ENCODE measurements at regions not wholly inside any gene's neighbourhood (a gene's known extent, or its start where the extent isn't known, plus 50 kb on each side); places are given as distances from the start of the nearest gene placed in this dataset.

DNA sequence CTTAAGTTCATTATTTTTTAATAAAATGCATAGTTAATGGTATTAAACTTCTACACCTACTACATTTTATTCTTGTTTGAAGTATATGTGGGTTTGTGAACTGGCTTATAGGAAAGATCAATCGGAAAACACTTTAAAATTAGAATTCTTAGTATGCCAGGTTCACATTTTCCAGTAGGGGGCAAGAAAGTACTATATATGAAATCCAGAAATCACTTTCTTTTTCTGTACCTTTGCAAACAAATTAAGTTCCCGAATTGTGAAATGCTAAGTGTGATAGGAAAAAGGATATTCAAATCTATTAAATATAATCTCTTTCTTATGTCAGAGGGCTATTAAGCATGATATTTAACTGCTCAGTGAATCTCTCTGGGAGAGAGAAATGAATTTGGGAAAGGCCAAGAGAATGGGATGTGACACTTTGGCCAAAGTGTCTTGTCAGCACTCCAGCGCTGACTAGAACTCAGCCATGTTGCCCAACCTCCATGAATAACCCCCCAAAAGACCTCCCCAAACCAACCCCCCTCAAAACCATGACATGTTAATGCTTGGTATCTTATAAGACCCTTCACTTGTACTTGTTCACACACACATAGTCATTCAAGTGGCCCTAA, 122.6 kb upstream of the SLC10A2 start:
- H3K27me3 Mint-ChIP-seq, result peaks cover 0 to 23% (median 3%) of the 10 kb centered on the region in 5 donors
- CTCF ChIA-PET, result interaction anchor here (0.7 kb wide), 1 partner anchor 31 kb away, joined by 3 read pairs; no protein-coding TSS in a partner anchor

DNA sequence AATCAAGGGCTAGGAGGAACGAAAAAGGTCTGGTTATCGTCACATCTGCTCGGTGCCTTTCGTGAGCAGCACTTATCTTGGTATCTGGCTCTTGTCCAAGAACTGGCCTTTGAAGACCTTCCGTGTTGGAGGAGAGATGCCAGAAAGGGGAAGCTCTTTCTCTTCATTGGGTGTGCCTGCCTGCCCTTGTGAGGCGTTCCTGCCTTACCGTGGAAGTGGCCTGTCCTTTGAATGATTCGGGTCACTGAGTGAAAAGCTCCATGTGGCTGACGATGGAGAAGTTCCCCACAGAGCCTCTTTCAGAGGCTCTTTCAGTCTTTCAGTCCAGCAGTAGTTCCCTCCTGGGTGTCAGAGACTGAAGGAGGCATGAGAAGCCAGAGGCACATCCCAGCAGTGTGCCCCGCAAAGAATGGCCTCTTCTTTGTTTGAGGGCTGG, 121.5 kb upstream of the SLC10A2 start:
- H3K4me3 ChIP-seq (ENCODE audit: low read length), result no peak overlapping the region
- Mint-ChIP-seq H3K36me3 (no peaks in the 10 kb centered on the region), H3K4me3 (no peak overlapping the region), H3K9me3 (peaks cover 0 to 3% (median 0%) of the 10 kb centered on the region in 11 donors), H3K4me1 (no peaks in the 10 kb centered on the region), H3K27ac (no peak overlapping the region), H3K27me3 (peaks cover 0 to 23% (median 3%) of the 10 kb centered on the region in 5 donors)
- no peak for DNase-seq
- ATAC-seq, result no peak
- H3K27ac ChIP-seq (ENCODE audit: low read depth, low read length), result no peak overlapping the region
- POLR2A ChIA-PET, result no interaction called here
- intact Hi-C loops (cut with micrococcal nuclease), result no loop called here
- no peaks in the 10 kb centered on the region for H3K27me3 ChIP-seq (ENCODE audit: control insufficient read depth in 2 of 2, insufficient read depth in 2 of 2, low read length in 2 of 2)
- H3K36me3 ChIP-seq (ENCODE audit: control insufficient read depth in 2 of 3, insufficient read depth in 3 of 3, low read length in 3 of 3), result no peaks in the 10 kb centered on the region
- no peaks in the 10 kb centered on the region for H3K9me3 ChIP-seq (ENCODE audit: control insufficient read depth in 2 of 3, low read length in 3 of 3)
- no peaks in the 10 kb centered on the region for H3K4me1 ChIP-seq (ENCODE audit: control insufficient read depth in 2 of 2, insufficient read depth in 2 of 2, low read length in 2 of 2)
- CTCF ChIA-PET, result no interaction called here

More for the DNA sequence above, 122.6 kb upstream of the SLC10A2 start:
- Histone ChIP-seq H3K36me3 (ENCODE audit: control insufficient read depth in 2 of 3, insufficient read depth in 3 of 3, low read length in 3 of 3) (no peaks in the 10 kb centered on the region), H3K27me3 (ENCODE audit: control insufficient read depth in 2 of 2, insufficient read depth in 2 of 2, low read length in 2 of 2) (no peaks in the 10 kb centered on the region), H3K9me3 (ENCODE audit: control insufficient read depth in 2 of 3, low read length in 3 of 3) (no peaks in the 10 kb centered on the region), H3K4me3 (ENCODE audit: low read length) (no peak overlapping the region), H3K27ac (ENCODE audit: low read depth, low read length) (no peak overlapping the region), H3K4me1 (ENCODE audit: control insufficient read depth in 2 of 2, insufficient read depth in 2 of 2, low read length in 2 of 2) (no peaks in the 10 kb centered on the region)
- ATAC-seq (no peak), DNase-seq (no peak)
- Mint-ChIP-seq H3K27ac (no peak overlapping the region), H3K4me1 (no peaks in the 10 kb centered on the region), H3K9me3 (peaks cover 0 to 3% (median 0%) of the 10 kb centered on the region in 11 donors), H3K4me3 (no peak overlapping the region), H3K36me3 (no peaks in the 10 kb centered on the region)
- intact Hi-C loops (cut with micrococcal nuclease), result no loop called here
- POLR2A ChIA-PET, result no interaction called here

GRCh38 chr13:103184413-103184812, 118.2 kb upstream of the SLC10A2 start:
- POLR2A ChIA-PET, result no interaction called here
- DNase-seq (no peak), ATAC-seq (no peak)
- Histone ChIP-seq H3K27me3 (ENCODE audit: control insufficient read depth in 2 of 2, insufficient read depth in 2 of 2, low read length in 2 of 2) (no peaks in the 10 kb centered on the region), H3K4me3 (ENCODE audit: low read length) (no peak overlapping the region), H3K4me1 (ENCODE audit: control insufficient read depth in 2 of 2, insufficient read depth in 2 of 2, low read length in 2 of 2) (no peaks in the 10 kb centered on the region), H3K9me3 (ENCODE audit: control insufficient read depth in 2 of 3, low read length in 3 of 3) (no peaks in the 10 kb centered on the region), H3K27ac (ENCODE audit: low read depth, low read length) (no peak overlapping the region), H3K36me3 (ENCODE audit: control insufficient read depth in 2 of 3, insufficient read depth in 3 of 3, low read length in 3 of 3) (no peaks in the 10 kb centered on the region)
- H3K27me3 Mint-ChIP-seq, result peaks cover 0 to 6% (median 0%) of the 10 kb centered on the region in 5 donors
- H3K9me3 Mint-ChIP-seq, result peaks cover 0 to 3% (median 0%) of the 10 kb centered on the region in 11 donors
- H3K4me3 Mint-ChIP-seq, result no peak overlapping the region
- CTCF ChIA-PET, result no interaction called here
- intact Hi-C loops (cut with micrococcal nuclease), result no loop called here
- no peak overlapping the region for H3K27ac Mint-ChIP-seq
- no peaks in the 10 kb centered on the region for H3K36me3 Mint-ChIP-seq
- H3K4me1 Mint-ChIP-seq, result no peaks in the 10 kb centered on the region

GRCh38 chr13:103178986-103179943, 113.0 kb upstream of the SLC10A2 start:
- ChIA-PET POLR2A (no interaction called here), CTCF (no interaction called here)
- intact Hi-C loops (cut with micrococcal nuclease), result no loop called here
- Histone ChIP-seq H3K36me3 (ENCODE audit: control insufficient read depth in 2 of 3, insufficient read depth in 3 of 3, low read length in 3 of 3) (no peaks in the 10 kb centered on the region), H3K9me3 (ENCODE audit: control insufficient read depth in 2 of 3, low read length in 3 of 3) (no peaks in the 10 kb centered on the region), H3K4me1 (ENCODE audit: control insufficient read depth in 2 of 2, insufficient read depth in 2 of 2, low read length in 2 of 2) (no peaks in the 10 kb centered on the region), H3K4me3 (ENCODE audit: low read length) (no peak overlapping the region), H3K27ac (ENCODE audit: low read depth, low read length) (no peak overlapping the region), H3K27me3 (ENCODE audit: control insufficient read depth in 2 of 2, insufficient read depth in 2 of 2, low read length in 2 of 2) (no peaks in the 10 kb centered on the region)
- Mint-ChIP-seq H3K36me3 (no peaks in the 10 kb centered on the region), H3K4me3 (no peak overlapping the region), H3K27me3 (peaks cover 0 to 6% (median 0%) of the 10 kb centered on the region in 5 donors), H3K4me1 (no peaks in the 10 kb centered on the region), H3K27ac (no peak overlapping the region), H3K9me3 (peaks cover 0 to 2% (median 0%) of the 10 kb centered on the region in 11 donors)
- DNase-seq (no peak), ATAC-seq (no peak)

DNA sequence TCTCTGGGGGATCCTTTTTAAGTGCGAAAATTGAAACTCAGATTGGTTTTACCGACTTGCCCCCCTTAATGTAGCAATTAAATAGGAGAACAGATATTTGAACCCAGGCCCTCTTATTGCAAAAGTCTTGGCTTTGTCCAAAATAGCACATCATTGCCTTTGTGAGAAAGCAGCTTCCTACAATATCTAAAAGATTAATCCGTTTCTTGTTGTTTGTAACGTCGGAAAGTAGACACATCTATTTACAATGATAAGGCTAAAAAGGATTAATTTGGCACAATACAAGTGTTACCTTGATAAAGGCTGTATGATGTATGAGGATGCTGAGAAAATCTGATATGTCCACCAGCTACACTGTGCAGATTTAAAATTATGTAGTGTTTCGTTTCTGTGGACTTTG, 108.7 kb upstream of the SLC10A2 start:
- CTCF ChIA-PET, result no interaction called here
- Histone ChIP-seq H3K4me1 (ENCODE audit: control insufficient read depth in 2 of 2, insufficient read depth in 2 of 2, low read length in 2 of 2) (no peaks in the 10 kb centered on the region), H3K36me3 (ENCODE audit: control insufficient read depth in 2 of 3, insufficient read depth in 3 of 3, low read length in 3 of 3) (no peaks in the 10 kb centered on the region), H3K27ac (ENCODE audit: low read depth, low read length) (no peak overlapping the region), H3K9me3 (ENCODE audit: control insufficient read depth in 2 of 3, low read length in 3 of 3) (no peaks in the 10 kb centered on the region), H3K27me3 (ENCODE audit: control insufficient read depth in 2 of 2, insufficient read depth in 2 of 2, low read length in 2 of 2) (no peaks in the 10 kb centered on the region), H3K4me3 (ENCODE audit: low read length) (no peak overlapping the region)
- Mint-ChIP-seq H3K4me3 (no peak overlapping the region), H3K9me3 (peaks cover 0 to 9% (median 0%) of the 10 kb centered on the region in 11 donors), H3K36me3 (no peaks in the 10 kb centered on the region), H3K4me1 (no peaks in the 10 kb centered on the region), H3K27me3 (peaks cover 0 to 16% (median 0%) of the 10 kb centered on the region in 5 donors), H3K27ac (no peak overlapping the region)
- intact Hi-C loops (cut with micrococcal nuclease), result no loop called here
- ATAC-seq, result no peak
- no peak for DNase-seq
- POLR2A ChIA-PET, result no interaction called here

DNA sequence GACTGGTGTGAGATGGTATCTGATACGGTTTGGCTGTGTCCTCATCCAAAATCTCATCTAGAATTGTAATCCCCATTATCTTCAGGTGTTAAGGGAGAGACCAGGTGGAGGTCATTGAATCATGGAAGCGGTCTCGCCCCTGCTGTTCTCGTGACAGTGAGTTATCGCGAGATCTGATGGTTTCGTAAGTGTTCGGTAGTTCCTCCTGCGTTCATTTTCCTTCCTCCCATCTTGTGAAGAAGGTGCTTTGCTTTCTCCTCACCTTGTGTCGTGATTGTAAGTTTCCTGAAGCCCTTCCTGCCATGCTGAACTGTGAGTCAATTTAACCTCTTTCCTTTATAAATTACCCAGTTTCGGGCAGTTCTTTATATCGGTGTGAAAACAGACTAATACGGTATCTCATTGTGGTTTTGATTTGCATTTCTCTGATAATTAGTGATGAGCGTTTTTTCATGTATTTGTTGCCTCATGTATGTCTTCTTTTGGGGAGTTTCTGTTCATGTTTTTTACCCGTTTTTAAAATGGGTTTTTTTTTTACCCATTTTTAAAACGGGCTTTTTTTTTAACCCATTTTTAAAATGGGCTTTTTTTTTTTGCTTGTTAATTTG, 102.8 kb upstream of the SLC10A2 start:
- Histone ChIP-seq H3K9me3 (ENCODE audit: control insufficient read depth in 2 of 3, low read length in 3 of 3) (no peaks in the 10 kb centered on the region), H3K4me3 (ENCODE audit: low read length) (no peak overlapping the region), H3K4me1 (ENCODE audit: control insufficient read depth in 2 of 2, insufficient read depth in 2 of 2, low read length in 2 of 2) (no peaks in the 10 kb centered on the region), H3K27ac (ENCODE audit: low read depth, low read length) (no peak overlapping the region), H3K36me3 (ENCODE audit: control insufficient read depth in 2 of 3, insufficient read depth in 3 of 3, low read length in 3 of 3) (no peaks in the 10 kb centered on the region), H3K27me3 (ENCODE audit: control insufficient read depth in 2 of 2, insufficient read depth in 2 of 2, low read length in 2 of 2) (no peaks in the 10 kb centered on the region)
- no peaks in the 10 kb centered on the region for H3K4me1 Mint-ChIP-seq
- H3K27ac Mint-ChIP-seq, result no peak overlapping the region
- DNase-seq (no peak), ATAC-seq (no peak)
- H3K9me3 Mint-ChIP-seq, result peaks cover 0 to 19% (median 4%) of the 10 kb centered on the region in 11 donors
- ChIA-PET POLR2A (no interaction called here), CTCF (no interaction called here)
- no peak overlapping the region for H3K4me3 Mint-ChIP-seq
- H3K36me3 Mint-ChIP-seq, result no peaks in the 10 kb centered on the region
- H3K27me3 Mint-ChIP-seq, result peaks cover 0 to 17% (median 0%) of the 10 kb centered on the region in 5 donors
- intact Hi-C loops (cut with micrococcal nuclease), result no loop called here
